ENCODE measurements at regions not wholly inside any gene's neighbourhood (a gene's known extent, or its start where the extent isn't known, plus 50 kb on each side); places are given as distances from the start of the nearest gene placed in this dataset.
"Not testable (repeated sequence)": the region's sequence is repeated elsewhere in the genome, so short reads cannot be mapped to it uniquely, and the experiment has no call there.

- Histone ChIP-seq H3K9ac (no peak overlapping the region), H3K27ac (no peak overlapping the region), H3K4me2 (no peak overlapping the region), H3K27me3 (ENCODE audit: insufficient read depth, low read depth) (no peaks in the 10 kb centered on the region), H3K36me3 (ENCODE audit: insufficient read depth) (no peaks in the 10 kb centered on the region), H2AFZ (ENCODE audit: low read depth) (no peak overlapping the region), H4K20me1 (ENCODE audit: insufficient read depth) (no peaks in the 10 kb centered on the region), H3K4me3 (IDR thresholded peaks at IDR 0.05; ENCODE audit: insufficient read depth, low read depth, low read length) (no peak overlapping the region), H3K79me2 (ENCODE audit: insufficient read depth, low read depth) (no peaks in the 10 kb centered on the region), H3K4me1 (ENCODE audit: low read depth, poor library complexity, severe bottlenecking) (no peaks in the 10 kb centered on the region)
- no peak for TF ChIP-seq CTCF (conservative IDR thresholded peaks at IDR 0.05; ENCODE audit: low read depth, low read length)
These were observed 365.5 kb downstream of the TMEM121 start for GRCh38 chr14:105891631-105892452.

- not testable (repeated sequence) for H3K27ac ChIP-seq; H3K27me3 ChIP-seq (ENCODE audit: insufficient read depth, low read depth); H3K4me2 ChIP-seq; H4K20me1 ChIP-seq (ENCODE audit: insufficient read depth); H3K4me1 ChIP-seq (ENCODE audit: low read depth, poor library complexity, severe bottlenecking); H3K36me3 ChIP-seq (ENCODE audit: insufficient read depth); H3K9ac ChIP-seq; H2AFZ ChIP-seq (ENCODE audit: low read depth); H3K79me2 ChIP-seq (ENCODE audit: insufficient read depth, low read depth); H3K4me3 ChIP-seq (IDR thresholded peaks at IDR 0.05; ENCODE audit: insufficient read depth, low read depth, low read length)
These were observed 366.4 kb downstream of the TMEM121 start for GRCh38 chr14:105892453-105893441.

- H3K4me3 ChIP-seq (IDR thresholded peaks at IDR 0.05; ENCODE audit: insufficient read depth, low read depth, low read length); H3K4me2 ChIP-seq; H3K9ac ChIP-seq; H2AFZ ChIP-seq (ENCODE audit: low read depth); H4K20me1 ChIP-seq (ENCODE audit: insufficient read depth); H3K79me2 ChIP-seq (ENCODE audit: insufficient read depth, low read depth); H3K36me3 ChIP-seq (ENCODE audit: insufficient read depth); H3K4me1 ChIP-seq (ENCODE audit: low read depth, poor library complexity, severe bottlenecking); H3K27me3 ChIP-seq (ENCODE audit: insufficient read depth, low read depth); H3K27ac ChIP-seq: not testable (repeated sequence)
These were observed 367.3 kb downstream of the TMEM121 start for GRCh38 chr14:105893686-105894085.

GRCh38 chr14:105894125-105894977 lies 368.0 kb downstream of the TMEM121 start:
- Histone ChIP-seq H3K36me3 (ENCODE audit: insufficient read depth) (no peaks in the 10 kb centered on the region), H3K27ac (no peak overlapping the region), H3K4me3 (IDR thresholded peaks at IDR 0.05; ENCODE audit: insufficient read depth, low read depth, low read length) (no peak overlapping the region), H3K4me1 (ENCODE audit: low read depth, poor library complexity, severe bottlenecking) (no peaks in the 10 kb centered on the region), H3K4me2 (no peak overlapping the region), H2AFZ (ENCODE audit: low read depth) (no peak overlapping the region), H3K9ac (no peak overlapping the region), H3K79me2 (ENCODE audit: insufficient read depth, low read depth) (no peaks in the 10 kb centered on the region), H4K20me1 (ENCODE audit: insufficient read depth) (no peaks in the 10 kb centered on the region), H3K27me3 (ENCODE audit: insufficient read depth, low read depth) (no peaks in the 10 kb centered on the region)
- TF ChIP-seq CTCF (conservative IDR thresholded peaks at IDR 0.05; ENCODE audit: low read depth, low read length): no peak
